ENCODE measurements at regions not wholly inside any gene's neighbourhood (a gene's known extent, or its start where the extent isn't known, plus 50 kb on each side); places are given as distances from the start of the nearest gene placed in this dataset.

- Histone ChIP-seq H3K27ac (no peak overlapping the region), H3K4me3 (no peak overlapping the region)
- TF ChIP-seq, protein P1, sequence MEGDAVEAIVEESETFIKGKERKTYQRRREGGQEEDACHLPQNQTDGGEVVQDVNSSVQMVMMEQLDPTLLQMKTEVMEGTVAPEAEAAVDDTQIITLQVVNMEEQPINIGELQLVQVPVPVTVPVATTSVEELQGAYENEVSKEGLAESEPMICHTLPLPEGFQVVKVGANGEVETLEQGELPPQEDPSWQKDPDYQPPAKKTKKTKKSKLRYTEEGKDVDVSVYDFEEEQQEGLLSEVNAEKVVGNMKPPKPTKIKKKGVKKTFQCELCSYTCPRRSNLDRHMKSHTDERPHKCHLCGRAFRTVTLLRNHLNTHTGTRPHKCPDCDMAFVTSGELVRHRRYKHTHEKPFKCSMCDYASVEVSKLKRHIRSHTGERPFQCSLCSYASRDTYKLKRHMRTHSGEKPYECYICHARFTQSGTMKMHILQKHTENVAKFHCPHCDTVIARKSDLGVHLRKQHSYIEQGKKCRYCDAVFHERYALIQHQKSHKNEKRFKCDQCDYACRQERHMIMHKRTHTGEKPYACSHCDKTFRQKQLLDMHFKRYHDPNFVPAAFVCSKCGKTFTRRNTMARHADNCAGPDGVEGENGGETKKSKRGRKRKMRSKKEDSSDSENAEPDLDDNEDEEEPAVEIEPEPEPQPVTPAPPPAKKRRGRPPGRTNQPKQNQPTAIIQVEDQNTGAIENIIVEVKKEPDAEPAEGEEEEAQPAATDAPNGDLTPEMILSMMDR (IDR thresholded peaks at IDR 0.05) = no peak
- no peak for DNase-seq (ENCODE audit: low spot score)
Measured at GRCh38 chr9:78668148-78668832, 371.4 kb downstream of the PSAT1 start.

GRCh38 chr9:78669591-78669990 lies 372.7 kb downstream of the PSAT1 start:
- H3K4me3 ChIP-seq = no peak overlapping the region
- TF ChIP-seq, protein P1 (IDR thresholded peaks at IDR 0.05) = no peak
- no peak overlapping the region for H3K27ac ChIP-seq
- DNase-seq (ENCODE audit: low spot score) = no peak

GRCh38 chr9:78671785-78672184 lies 374.9 kb downstream of the PSAT1 start:
- TF ChIP-seq, protein P1 (IDR thresholded peaks at IDR 0.05) = no peak
- H3K27ac ChIP-seq = no peak overlapping the region
- no peak overlapping the region for H3K4me3 ChIP-seq
- no peak for DNase-seq (ENCODE audit: low spot score)

DNA sequence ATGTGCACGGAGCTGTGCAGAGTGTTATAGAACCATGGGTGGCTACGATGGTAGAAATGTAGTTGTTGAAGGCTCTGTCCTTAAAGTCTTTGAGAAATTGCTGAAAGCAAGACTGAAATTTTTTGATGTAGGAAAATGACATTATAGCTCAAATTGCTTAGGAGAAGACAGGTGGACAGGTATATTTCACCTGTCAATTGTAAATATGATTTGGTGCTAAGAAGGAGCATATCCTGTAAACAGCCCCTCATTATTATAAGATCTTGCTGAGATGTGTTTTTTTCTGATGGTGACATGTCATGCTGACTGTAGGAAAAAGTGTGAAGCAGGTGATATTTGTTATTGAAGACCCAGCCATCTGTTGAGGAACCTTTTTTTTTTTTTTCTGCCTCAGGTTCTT lies 377.9 kb downstream of the PSAT1 start:
- TF ChIP-seq, protein P1 (IDR thresholded peaks at IDR 0.05) = no peak
- H3K27ac ChIP-seq = no peak overlapping the region
- no peak for DNase-seq (ENCODE audit: low spot score)
- H3K4me3 ChIP-seq = no peak overlapping the region

- TF ChIP-seq, protein P1 (IDR thresholded peaks at IDR 0.05) = no peak
- no peak overlapping the region for H3K27ac ChIP-seq
Measured at GRCh38 chr9:78676009-78676408, 379.1 kb downstream of the PSAT1 start.

DNA sequence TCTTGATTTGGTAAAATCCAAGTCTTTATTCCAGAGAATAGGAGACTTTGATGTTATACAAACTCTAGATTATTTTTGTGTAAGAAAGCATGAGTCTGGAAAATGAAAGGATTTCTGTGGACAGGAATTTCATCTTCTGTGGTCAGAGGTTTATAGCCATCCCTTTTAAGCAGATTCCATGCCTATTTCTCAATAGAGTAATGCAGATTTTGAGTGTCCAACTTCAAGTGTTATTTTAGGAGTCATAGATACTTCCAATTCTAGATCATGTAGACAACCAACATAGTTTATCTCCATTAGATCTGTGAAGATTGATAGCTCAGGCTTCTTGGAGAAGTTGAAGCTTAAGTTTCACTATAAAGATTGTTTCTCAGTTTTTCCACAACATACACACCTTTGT lies 379.7 kb downstream of the PSAT1 start:
- Histone ChIP-seq H3K4me3 (no peak overlapping the region), H3K27ac (no peak overlapping the region)
- no peak for DNase-seq (ENCODE audit: low spot score)
- TF ChIP-seq, protein P1 (IDR thresholded peaks at IDR 0.05) = no peak

More at GRCh38 chr9:78676009-78676408, 379.1 kb downstream of the PSAT1 start:
- H3K4me3 ChIP-seq = no peak overlapping the region
- no peak for DNase-seq (ENCODE audit: low spot score)

- TF ChIP-seq, protein P1 (IDR thresholded peaks at IDR 0.05) = no peak
- no peak for DNase-seq (ENCODE audit: low spot score)
- Histone ChIP-seq H3K27ac (no peak overlapping the region), H3K4me3 (no peak overlapping the region)
Measured at GRCh38 chr9:78677326-78677725, 380.4 kb downstream of the PSAT1 start.

Data from coronary artery (tissue), 2 donors.